ENCODE measurements at regions not wholly inside any gene's neighbourhood (a gene's known extent, or its start where the extent isn't known, plus 50 kb on each side); places are given as distances from the start of the nearest gene placed in this dataset.

DNA sequence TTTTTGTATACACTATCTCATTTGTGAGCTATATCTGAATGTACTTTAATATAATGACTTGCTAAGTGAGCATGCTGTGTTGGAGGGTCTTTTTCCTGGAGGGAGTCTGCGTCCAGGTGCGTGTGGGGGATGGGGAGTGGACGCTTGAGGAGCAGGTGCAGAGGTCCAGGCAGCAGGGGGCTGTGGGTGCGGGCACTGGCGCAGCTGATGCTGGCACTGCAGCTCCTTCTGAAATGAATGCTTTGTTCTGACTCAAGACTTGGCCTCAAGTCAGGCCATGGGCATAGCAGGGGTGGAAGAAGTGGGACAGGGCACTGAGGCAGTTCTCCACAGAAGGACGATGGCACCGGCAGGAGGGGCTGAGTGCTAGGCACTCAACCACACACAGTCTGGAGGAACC, 165.7 kb upstream of the IRX1 start (continued):
- TF ChIP-seq SP2 (IDR thresholded peaks at IDR 0.05; ENCODE audit: low read length) (no peak), YY1 (IDR thresholded peaks at IDR 0.05; ENCODE audit: low read depth, low read length) (no peak), CHD1 (IDR thresholded peaks at IDR 0.05; ENCODE audit: low read depth, low read length) (no peak), BACH1 (IDR thresholded peaks at IDR 0.05; ENCODE audit: low read length) (no peak)
